ENCODE measurements at regions not wholly inside any gene's neighbourhood (a gene's known extent, or its start where the extent isn't known, plus 50 kb on each side); places are given as distances from the start of the nearest gene placed in this dataset.

DNA sequence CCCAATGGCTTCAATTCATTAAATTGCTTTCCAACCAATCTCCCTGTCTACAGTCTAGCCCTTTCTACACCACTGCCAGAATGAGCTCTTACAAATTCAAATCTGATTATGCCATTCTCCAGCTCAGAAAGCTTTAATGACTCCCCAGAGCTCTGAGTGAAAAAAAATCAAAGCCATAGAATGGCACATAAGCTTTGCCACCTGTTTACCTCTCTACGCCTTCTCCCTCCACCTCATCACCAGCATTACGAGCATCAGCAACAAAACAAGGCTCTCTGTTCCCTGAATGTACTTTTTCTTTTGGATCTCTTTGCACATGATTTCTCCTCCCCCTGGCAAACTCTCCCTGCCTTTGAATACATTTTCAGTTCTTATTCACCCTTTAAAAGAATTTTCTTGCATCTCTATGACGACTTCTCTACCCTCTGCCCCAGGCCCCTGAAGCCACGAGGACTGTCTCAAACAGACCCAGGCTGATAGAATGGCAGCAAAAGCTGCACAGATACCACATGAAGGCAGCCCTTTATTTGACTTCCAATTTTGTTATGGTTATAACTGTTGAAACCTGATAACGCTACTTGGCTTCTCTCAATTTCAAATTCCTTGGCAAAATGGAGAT is 516.0 kb downstream of the PCDH7 start:
- TF ChIP-seq, protein P1, sequence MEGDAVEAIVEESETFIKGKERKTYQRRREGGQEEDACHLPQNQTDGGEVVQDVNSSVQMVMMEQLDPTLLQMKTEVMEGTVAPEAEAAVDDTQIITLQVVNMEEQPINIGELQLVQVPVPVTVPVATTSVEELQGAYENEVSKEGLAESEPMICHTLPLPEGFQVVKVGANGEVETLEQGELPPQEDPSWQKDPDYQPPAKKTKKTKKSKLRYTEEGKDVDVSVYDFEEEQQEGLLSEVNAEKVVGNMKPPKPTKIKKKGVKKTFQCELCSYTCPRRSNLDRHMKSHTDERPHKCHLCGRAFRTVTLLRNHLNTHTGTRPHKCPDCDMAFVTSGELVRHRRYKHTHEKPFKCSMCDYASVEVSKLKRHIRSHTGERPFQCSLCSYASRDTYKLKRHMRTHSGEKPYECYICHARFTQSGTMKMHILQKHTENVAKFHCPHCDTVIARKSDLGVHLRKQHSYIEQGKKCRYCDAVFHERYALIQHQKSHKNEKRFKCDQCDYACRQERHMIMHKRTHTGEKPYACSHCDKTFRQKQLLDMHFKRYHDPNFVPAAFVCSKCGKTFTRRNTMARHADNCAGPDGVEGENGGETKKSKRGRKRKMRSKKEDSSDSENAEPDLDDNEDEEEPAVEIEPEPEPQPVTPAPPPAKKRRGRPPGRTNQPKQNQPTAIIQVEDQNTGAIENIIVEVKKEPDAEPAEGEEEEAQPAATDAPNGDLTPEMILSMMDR (conservative IDR thresholded peaks at IDR 0.05; ENCODE audit: low read length) = no peak
- TF ChIP-seq EZH2phosphoT487 (IDR thresholded peaks at IDR 0.05; ENCODE audit: borderline replicate concordance, low read depth, low read length) = no peak
